Mesothelial cell of epicardium (in vitro differentiated cells): ENCODE measurements at regions not wholly inside any gene's neighbourhood (a gene's known extent, or its start where the extent isn't known, plus 50 kb on each side); places are given as distances from the start of the nearest gene placed in this dataset.
A peak's percentile ranks its signal among the peaks of the same experiment; 100 is the strongest.
"Not testable (repeated sequence)": the region's sequence is repeated elsewhere in the genome, so short reads cannot be mapped to it uniquely, and the experiment has no call there.

ENCODE experiments used
- DNase-seq, 2 experiments: peaks; one replicate each; pipeline ENCODE4 v3.0.0; 2021; ENCODE audit warnings: low spot score in 2 of 2; ENCODE audit not compliant: unreplicated experiment in 2 of 2
- H3K27ac Mint-ChIP-seq: 2 replicates; pipeline ENCODE4 v1.8.0; 2021; ENCODE audit warnings: mixed read lengths
- H3K27me3 Mint-ChIP-seq: 2 replicates; pipeline ENCODE4 v1.8.0; 2021; ENCODE audit warnings: low read depth, mixed read lengths
- H3K36me3 Mint-ChIP-seq: 2 replicates; pipeline ENCODE4 v1.8.0; 2021; ENCODE audit warnings: mixed read lengths
- H3K4me1 Mint-ChIP-seq: 2 replicates; pipeline ENCODE4 v1.8.0; 2021; ENCODE audit warnings: mixed read lengths
- H3K4me3 Mint-ChIP-seq: 2 replicates; pipeline ENCODE4 v1.8.0; 2021; ENCODE audit warnings: mild to moderate bottlenecking, moderate library complexity, mixed read lengths
- H3K9me3 Mint-ChIP-seq: 2 replicates; pipeline ENCODE4 v1.8.0; 2021; ENCODE audit warnings: mixed read lengths
- TF ChIP-seq, protein P1 (sequence below): fragments of 200-600 bp; sonication (generic); IDR thresholded peaks from one replicate; pipeline ENCODE4 v1.5.0; 2021; ENCODE audit warnings: antibody characterized with exemption; ENCODE audit not compliant: unreplicated experiment

DNA sequence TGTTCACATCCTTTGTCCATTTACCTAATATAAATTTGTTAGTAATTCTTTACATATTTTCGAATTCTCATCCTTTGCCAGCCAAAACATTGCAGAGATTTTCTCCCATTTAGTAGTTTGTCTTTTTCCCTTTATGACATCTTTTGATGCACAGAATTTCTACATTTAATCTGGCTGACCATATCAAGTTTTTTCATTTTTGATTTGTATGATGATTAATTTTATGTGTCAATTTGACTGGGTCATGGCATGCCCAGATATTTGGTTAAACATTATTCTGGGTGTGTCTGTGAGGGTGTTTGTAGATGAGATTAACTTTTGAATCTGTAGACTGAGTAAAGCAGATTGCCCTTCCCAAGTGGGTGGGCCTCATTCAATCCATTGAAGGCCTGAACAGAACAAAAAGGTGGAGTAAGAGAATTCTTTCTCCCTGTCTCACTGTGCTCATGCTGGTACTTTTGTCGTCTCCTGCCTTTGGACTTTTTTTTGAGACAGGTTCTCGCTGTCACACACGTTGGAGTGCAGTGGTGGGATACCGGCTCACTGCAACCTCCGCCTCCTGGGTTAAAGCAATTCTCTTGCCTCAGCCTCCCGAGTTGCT, 72.1 kb upstream of the EPB41L1 start:
- Mint-ChIP-seq H3K36me3 (no peaks in the 10 kb centered on the region), H3K9me3 (peaks cover 14% of the 10 kb centered on the region), H3K4me1 (peaks cover 18% of the 10 kb centered on the region), H3K27me3 (peaks cover under 1% of the 10 kb centered on the region), H3K4me3 (no peak overlapping the region), H3K27ac (peak overlapping the region; percentile 78)
- TF ChIP-seq, protein P1, sequence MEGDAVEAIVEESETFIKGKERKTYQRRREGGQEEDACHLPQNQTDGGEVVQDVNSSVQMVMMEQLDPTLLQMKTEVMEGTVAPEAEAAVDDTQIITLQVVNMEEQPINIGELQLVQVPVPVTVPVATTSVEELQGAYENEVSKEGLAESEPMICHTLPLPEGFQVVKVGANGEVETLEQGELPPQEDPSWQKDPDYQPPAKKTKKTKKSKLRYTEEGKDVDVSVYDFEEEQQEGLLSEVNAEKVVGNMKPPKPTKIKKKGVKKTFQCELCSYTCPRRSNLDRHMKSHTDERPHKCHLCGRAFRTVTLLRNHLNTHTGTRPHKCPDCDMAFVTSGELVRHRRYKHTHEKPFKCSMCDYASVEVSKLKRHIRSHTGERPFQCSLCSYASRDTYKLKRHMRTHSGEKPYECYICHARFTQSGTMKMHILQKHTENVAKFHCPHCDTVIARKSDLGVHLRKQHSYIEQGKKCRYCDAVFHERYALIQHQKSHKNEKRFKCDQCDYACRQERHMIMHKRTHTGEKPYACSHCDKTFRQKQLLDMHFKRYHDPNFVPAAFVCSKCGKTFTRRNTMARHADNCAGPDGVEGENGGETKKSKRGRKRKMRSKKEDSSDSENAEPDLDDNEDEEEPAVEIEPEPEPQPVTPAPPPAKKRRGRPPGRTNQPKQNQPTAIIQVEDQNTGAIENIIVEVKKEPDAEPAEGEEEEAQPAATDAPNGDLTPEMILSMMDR = no peak
- no peak for DNase-seq

DNA sequence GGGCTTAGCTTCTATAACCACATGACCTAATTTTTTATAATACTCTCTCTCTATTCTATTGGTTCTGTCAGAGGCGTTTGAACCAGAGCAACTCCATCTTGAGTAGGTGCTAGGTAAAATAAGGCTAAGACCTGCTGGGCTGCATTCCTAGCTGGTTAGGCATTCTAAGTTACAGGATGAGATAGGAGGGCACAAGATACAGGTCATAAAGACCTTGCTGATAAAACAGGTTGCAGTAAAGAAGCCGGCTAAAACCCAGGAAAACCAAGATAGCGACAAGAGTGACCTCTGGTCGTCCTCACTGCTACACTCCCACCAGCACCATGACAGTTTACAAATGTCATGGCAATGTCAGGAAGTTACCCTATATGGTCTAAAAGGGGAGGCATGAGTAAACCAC, 71.3 kb upstream of the EPB41L1 start:
- not testable (repeated sequence) for H3K27me3 Mint-ChIP-seq, DNase-seq, H3K36me3 Mint-ChIP-seq, H3K4me3 Mint-ChIP-seq
- Mint-ChIP-seq H3K27ac (peak overlapping the region; percentile 78), H3K4me1 (peaks cover 18% of the 10 kb centered on the region), H3K9me3 (peaks cover 14% of the 10 kb centered on the region)

DNA sequence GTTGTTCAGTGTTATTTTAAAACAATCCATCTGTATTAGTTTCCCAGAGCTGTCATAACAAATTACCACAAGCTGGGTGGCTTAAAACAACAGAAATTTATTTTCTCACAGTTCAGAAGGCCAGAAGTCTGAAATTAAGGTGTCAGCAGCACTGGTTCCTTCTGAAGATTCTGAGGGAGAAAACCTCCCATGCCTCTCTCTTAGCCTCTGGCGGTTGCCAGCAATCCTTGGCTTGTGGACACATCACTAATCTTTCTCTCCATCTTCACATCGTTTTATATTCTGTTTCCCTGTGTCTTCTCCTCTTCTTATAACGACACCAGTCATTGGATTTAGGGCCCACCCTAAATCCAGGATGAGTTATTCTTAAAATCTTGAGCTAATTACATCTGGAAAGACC, 70.2 kb upstream of the EPB41L1 start:
- Mint-ChIP-seq H3K4me1 (peaks cover 18% of the 10 kb centered on the region), H3K9me3 (peaks cover 14% of the 10 kb centered on the region), H3K27me3 (no peaks in the 10 kb centered on the region), H3K4me3 (no peak overlapping the region), H3K36me3 (no peaks in the 10 kb centered on the region), H3K27ac (no peak overlapping the region)
- TF ChIP-seq, protein P1 = no peak
- no peak for DNase-seq

DNA sequence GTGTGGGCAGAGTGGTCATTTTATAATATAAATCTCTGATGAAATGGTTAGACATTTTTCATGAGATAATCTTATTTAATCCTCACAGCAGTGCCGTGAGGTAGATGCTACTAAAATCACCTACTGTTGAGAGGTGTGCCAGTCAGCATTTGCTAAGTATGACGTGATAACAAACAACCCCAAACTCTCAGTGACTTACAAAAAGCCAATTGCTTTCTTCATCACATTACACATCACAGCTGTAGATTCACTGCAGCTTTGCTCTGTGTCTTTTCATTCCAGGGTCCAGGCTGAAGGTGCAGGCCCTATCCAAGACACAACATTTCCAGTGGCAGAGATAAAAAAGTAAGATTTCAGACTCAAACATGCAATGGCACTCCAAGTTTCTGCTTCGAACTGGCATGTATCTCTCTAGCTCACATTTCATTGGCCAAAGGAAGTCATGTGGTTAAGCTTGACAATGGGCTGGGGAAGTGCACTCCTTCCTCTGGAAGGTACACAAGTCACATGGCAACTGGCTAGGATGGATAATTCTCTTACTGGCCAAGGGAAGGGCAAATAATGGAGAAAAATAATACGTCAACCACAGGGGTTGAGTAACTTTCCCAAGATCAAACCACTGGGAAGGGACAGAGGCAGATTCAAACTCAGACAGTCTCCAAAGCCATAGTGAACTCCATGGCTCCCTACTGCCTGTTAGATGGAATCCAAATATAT, 69.5 kb upstream of the EPB41L1 start:
- no peak overlapping the region for H3K4me3 Mint-ChIP-seq
- peaks cover 2% of the 10 kb centered on the region for H3K27me3 Mint-ChIP-seq
- peaks cover 8% of the 10 kb centered on the region for H3K9me3 Mint-ChIP-seq
- no peaks in the 10 kb centered on the region for H3K36me3 Mint-ChIP-seq
- peaks cover 18% of the 10 kb centered on the region for H3K4me1 Mint-ChIP-seq
- DNase-seq = no peak
- TF ChIP-seq, protein P1 = no peak
- peak overlapping the region; percentile 83 for H3K27ac Mint-ChIP-seq

DNA sequence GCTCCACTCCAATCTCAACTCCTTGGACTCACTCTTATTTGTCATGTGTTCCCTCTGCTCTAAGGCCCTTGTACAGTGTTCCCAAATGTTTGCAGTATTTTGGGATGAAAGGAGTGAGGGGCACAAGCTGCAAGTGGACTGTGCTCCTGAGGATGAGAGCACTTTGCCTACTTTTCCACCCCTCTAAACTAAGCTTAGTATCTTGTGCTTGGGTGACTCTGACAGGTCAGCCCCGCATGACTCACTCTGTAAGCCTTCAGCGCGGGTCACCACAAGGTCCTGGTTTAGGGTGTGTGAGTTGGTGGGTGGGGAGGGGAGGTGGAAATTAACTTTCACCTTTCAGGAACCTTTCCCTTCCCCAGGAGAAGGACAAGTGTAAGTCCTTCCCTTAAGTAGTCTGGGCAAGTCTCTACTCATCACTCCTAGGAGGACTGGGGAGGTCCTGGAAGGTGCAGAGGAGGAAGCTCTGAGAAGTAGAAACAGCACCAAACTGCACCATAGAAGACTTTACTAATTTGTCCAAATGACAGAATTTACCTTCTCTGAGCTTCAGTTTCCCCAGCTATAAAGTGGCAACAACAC, 68.8 kb upstream of the EPB41L1 start:
- H3K4me1 Mint-ChIP-seq = peaks cover 18% of the 10 kb centered on the region
- TF ChIP-seq, protein P1 = no peak
- peaks cover 8% of the 10 kb centered on the region for H3K9me3 Mint-ChIP-seq
- no peak for DNase-seq
- peaks cover 8% of the 10 kb centered on the region for H3K27me3 Mint-ChIP-seq
- H3K4me3 Mint-ChIP-seq = no peak overlapping the region
- peak overlapping the region; percentile 83 for H3K27ac Mint-ChIP-seq
- H3K36me3 Mint-ChIP-seq = no peaks in the 10 kb centered on the region

DNA sequence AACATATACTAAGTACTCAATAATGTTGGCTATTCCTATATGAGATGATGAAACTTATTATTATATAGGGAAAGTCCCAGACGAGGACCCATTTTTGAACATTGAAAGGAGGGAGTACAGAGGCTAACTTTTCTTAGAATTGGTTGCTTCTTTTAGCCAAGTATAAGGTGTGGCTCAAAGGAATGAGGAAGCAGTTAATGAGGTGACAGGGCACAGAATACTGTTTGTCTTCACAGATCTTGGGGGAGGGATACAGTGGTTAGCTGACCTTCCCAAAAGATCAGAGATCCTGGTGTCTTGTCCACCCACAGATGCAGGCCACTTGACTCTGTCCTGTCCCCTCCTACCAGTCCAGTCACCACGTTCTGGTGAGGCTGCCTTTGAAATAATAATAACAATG, 67.8 kb upstream of the EPB41L1 start:
- H3K36me3 Mint-ChIP-seq = no peaks in the 10 kb centered on the region
- H3K4me3 Mint-ChIP-seq = no peak overlapping the region

More for the DNA sequence above, 67.8 kb upstream of the EPB41L1 start:
- Mint-ChIP-seq H3K4me1 (peaks cover 18% of the 10 kb centered on the region), H3K27me3 (peaks cover 16% of the 10 kb centered on the region), H3K9me3 (peaks cover 8% of the 10 kb centered on the region), H3K27ac (peak overlapping the region; percentile 83)
- no peak for DNase-seq
- TF ChIP-seq, protein P1 = no peak
